ENCODE measurements at regions not wholly inside any gene's neighbourhood (a gene's known extent, or its start where the extent isn't known, plus 50 kb on each side); places are given as distances from the start of the nearest gene placed in this dataset.

DNA sequence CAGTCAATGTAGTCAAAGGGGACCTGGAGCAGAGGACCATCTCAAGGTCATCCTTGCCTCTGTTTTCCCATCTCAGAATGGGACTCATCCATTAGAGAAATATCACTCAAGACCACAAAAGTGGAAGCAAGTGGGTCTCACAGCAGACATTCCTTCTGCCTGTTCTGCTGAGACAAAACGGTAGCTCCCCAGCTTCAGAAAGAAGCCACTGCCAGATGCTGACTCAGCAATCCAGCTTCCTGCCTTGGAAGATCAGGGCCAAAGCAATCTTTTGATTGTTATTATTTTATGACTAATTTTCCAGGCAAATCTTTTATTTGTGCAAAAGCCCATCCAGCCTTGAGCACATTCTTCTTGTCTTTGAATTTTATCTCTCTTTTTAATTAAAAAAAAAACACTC, 86.8 kb downstream of the CCT6B start:
- no peak for DNase-seq

DNA sequence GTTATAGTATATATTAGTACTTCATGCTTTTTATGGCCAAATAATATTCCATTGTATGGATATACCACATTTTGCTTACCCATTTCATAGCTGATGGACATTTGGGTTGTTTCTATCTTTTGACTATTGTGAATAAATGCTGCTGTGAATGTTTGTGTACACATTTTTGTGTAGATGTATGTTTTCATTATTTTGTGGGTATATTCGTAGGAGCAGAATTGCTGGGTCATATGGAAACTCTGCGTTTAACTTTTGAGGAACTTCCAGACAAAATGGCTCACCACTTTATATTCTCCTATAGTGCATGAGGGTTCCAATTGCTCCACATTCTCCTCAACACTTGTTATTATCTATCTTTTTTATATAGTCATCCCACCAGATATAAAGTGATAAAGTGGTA, 88.6 kb downstream of the CCT6B start:
- DNase-seq: no peak

GRCh38 chr17:34869641-34870040, 91.6 kb downstream of the CCT6B start:
- no peak for DNase-seq

GRCh38 chr17:34865716-34866115, 95.5 kb downstream of the CCT6B start:
- no peak for DNase-seq

GRCh38 chr17:34862384-34862783, 98.9 kb downstream of the CCT6B start:
- no peak for DNase-seq

- no peak for DNase-seq
Observed at GRCh38 chr17:34861864-34862263, 99.4 kb downstream of the CCT6B start.

- DNase-seq: no peak
Observed at GRCh38 chr17:34859652-34860051, 101.6 kb downstream of the CCT6B start.

DNA sequence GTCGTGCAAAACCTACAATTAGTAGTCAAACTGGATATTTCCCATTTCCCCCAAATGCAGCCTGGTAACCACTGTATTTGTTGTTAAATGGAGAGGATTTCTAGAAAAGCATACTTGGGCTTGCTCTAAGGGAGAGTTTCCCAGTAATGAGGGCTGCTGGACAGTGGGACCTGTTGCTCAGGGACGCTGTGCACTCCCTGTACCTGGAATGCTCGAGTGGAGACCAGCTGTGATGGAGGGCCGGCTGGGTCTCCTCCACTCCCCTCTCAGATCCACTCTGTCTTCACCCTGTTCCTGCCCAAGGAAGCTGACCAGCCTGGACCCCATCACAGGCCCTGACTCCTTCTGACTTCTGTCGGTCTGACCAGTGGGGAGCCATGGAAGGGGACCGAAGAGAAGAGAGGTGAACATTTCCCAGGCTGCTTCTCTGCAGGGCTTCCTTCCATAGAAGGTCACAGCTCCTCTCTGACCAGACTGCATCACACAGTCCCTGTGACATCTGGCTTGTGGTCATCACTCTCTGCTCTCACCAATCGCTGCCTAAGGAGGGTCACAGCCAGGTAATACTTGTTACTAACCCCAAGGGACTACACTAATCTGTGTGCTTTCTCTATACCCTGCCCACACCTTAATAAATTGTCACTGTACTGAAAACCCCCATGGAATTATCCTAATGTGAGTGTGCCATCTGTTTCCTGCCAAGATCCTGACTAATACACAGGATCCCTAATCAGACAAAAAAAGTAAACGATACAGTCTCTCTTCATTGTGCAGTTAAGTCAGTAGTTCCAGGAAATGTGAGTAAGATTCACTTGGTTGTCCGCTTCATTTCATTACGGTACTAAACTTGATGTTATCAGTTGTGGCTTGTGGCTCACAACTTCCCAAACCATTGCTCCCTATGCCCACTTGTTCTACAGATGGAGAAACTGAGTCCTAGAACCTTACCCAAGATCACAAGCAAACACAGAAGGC, 102.4 kb downstream of the CCT6B start:
- no peak for DNase-seq

DNA sequence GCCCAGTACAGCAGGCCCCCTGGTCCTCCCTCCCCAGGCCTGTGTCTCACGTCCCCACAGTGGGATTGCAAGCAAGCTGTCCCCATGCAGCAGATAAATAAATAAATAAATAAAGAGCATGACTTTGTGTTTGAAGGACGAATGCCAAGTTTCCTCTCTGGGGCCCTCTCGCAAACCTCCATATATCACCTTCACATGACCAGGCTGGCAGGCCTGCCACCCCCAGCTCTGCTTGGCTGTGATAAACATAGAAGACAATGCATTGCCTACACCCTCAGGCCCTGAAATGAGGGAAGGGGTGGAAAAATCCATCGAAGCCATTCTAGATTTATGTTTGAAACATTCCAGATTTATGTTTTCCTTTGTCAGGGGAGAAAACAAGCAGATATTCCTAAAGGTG, 107.3 kb downstream of the CCT6B start:
- no peak for DNase-seq

- no peak for DNase-seq
Observed at GRCh38 chr17:34852614-34853013, 108.6 kb downstream of the CCT6B start.

DNA sequence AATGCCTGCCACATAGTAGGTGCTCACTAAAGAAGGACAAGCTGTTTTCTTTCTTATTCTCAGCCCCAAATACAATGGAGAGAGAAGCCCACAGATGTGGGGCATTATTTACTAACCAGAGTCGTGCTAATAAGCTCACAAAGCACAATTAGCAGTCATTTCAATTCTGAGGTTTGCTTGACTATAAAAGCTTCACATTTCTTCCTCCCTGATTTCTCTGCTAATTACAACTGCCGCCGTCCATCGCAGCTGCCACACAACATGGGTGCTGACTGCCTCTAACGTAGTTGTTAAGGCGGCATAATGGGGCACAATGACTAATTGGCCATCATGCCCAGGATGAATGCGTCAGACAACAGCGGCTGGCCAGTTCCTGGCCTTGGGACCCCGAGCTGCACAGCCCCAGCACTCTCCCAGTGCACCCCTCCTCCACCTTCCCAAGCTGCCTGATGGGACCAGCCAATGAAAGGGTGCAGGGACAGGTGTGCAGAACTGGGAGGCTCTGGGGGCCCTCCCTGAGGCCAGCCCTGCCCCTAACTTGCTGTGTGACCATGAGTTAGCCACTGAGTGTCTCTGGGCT, 109.2 kb downstream of the CCT6B start:
- DNase-seq: no peak

DNA sequence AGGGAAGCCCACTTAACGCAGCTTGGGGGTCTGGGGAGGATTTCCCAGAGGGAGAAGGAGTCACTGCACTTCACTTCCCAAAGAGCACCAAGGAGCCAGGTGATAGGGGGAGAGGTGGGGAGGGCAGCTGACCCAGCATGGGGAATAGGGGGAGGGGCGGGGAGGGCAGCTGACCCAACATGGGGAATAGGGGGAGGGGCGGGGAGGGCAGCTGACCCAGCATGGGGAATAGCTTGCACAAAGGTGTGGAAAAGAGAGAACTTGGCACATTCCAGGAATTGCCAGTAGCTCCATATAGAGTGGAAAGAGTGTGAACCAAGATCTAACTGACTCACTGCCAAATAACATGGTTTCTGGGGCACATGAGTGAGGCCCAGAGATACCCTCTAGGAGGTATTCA, 110.3 kb downstream of the CCT6B start:
- DNase-seq: no peak

DNA sequence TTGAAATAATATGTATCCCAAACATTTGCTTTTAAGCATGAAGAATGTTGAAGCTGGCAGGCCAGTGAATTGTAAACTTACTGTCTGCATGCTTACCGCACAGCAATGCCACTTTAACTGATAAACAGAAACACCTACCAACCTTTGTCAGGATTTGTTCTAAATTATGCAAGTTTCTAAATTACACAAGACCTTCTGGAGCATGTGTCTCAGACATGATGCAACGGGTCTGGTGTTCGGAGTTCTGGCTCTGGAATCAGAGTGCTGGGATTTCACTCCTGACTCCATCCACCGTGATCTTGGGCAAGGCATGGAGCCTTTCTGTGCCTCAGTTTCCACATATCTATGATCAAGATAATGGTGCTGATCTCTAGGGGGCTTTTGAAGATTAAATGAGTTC, 111.2 kb downstream of the CCT6B start:
- DNase-seq: no peak

- no peak for DNase-seq
Observed at GRCh38 chr17:34847938-34848337, 113.3 kb downstream of the CCT6B start.

DNA sequence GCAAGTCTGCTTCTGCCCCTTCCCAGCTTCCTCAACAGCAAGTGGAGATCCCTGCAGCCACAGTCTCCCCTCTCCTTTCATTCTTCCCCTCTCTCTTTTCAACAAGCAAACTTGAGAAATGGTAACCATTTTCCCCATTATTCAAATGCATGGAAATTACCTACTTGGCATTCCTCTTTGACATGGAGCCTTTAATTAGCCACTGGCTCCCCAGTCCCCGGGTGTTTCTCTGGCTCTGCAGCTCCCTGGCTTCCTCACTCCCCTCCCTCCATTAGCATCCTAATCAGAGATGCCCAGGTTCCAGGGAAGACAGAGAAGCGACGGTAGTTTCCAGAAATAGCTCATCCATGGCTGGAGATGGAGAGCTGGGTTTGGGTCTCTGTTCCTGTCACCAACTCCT, 116.0 kb downstream of the CCT6B start:
- DNase-seq: no peak

DNA sequence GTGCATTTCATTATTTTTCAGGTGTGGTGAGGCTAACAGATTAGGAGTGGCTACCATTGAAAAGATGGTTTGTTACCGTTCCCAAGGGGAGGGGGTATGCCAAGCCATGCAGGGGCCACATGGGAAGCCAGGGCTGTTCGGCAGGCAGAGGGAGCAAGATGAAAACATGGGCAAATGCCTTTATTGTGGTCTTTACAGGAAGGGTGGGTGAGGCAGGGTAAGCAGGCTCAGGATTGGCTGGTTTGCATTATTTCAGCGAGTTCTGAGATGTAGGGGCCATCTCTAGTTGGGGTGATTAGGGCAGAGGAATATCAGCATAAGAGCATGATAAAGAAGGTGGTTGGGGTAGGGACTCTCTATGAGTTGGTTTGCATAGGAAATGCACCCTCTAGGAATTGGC, 117.6 kb downstream of the CCT6B start:
- no peak for DNase-seq

- DNase-seq: no peak
Observed at GRCh38 chr17:34842235-34842634, 119.0 kb downstream of the CCT6B start.

DNA sequence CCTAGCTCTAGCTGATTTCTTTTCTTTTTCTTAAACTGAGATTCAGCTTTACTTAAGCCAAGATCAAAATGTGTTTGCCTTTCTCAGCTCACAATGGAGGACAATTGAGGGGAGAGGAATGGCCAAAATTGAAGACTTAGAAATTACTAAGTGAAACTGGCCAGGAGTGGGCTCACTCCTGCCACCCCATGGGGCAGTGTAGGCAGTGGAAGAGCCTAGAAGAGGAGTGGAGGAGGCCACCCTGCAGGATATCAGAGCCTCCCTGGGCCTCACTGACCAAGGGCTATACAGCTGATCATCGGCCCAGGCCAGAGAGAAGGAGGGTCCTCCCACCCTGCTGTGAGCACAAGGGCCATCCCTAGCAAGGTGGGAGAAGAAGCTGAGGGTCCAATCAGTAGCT, 119.8 kb downstream of the CCT6B start:
- DNase-seq: no peak

GRCh38 chr17:34840750-34841149, 120.5 kb downstream of the CCT6B start:
- DNase-seq: no peak

- DNase-seq: no peak
Observed at GRCh38 chr17:34837876-34838478, 123.3 kb downstream of the CCT6B start.

DNA sequence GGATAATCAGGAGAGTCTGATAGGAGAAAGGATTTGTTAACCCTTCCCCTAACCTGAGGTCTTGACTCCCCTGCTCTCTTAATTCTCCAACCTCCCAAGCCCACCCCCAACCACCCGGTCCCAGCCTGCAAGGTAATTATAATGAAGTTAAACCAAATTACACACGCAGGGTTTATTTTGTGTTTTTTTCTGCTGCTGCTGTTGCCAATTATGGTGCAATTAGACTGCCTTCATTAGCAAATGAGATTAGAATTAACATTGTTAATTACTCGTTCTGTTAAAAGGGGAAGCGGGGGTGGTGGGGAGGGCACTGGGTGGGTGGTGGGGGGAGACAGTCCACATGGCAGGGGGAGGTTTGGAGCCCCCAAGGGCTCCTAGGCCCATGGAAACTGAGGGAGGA, 128.9 kb downstream of the CCT6B start:
- DNase-seq: no peak

- DNase-seq: no peak
Observed at GRCh38 chr17:34827008-34827407, 134.3 kb downstream of the CCT6B start.

DNA sequence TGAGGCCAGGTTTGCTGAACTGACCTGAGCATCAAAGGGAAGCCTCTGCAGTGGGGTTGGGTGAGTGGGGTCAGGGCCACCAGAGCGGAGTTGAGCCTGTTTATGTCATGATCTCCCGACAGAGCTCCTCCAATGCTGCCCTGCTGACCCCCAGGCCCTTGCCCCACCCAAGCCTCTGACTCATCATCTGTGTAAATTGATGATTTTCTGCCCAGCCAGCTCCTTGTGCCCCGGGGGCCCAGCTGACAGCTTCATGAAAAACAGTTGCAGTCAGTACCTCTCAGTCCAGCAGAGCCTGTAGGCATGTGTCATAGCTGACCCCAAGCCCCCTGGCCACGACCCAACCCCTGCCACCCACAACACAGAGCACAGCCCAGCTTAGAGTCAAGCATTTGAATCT, 134.9 kb downstream of the CCT6B start:
- DNase-seq: no peak

- DNase-seq: no peak
Observed at GRCh38 chr17:34825884-34826283, 135.4 kb downstream of the CCT6B start.

All from activated CD4-positive, alpha-beta T cell treated with anti-CD3 and anti-CD28 coated beads for 4 hours (primary cell).